GM18909 (cell line): ENCODE measurements at regions not wholly inside any gene's neighbourhood (a gene's known extent, or its start where the extent isn't known, plus 50 kb on each side); places are given as distances from the start of the nearest gene placed in this dataset.

ENCODE experiments used
- ATAC-seq: cut with Tn5 transposase; IDR thresholded peaks from one replicate; pipeline ENCODE4 v1.9.1; 2021; ENCODE audit warnings: mild to moderate bottlenecking; ENCODE audit not compliant: unreplicated experiment, poor library complexity

DNA sequence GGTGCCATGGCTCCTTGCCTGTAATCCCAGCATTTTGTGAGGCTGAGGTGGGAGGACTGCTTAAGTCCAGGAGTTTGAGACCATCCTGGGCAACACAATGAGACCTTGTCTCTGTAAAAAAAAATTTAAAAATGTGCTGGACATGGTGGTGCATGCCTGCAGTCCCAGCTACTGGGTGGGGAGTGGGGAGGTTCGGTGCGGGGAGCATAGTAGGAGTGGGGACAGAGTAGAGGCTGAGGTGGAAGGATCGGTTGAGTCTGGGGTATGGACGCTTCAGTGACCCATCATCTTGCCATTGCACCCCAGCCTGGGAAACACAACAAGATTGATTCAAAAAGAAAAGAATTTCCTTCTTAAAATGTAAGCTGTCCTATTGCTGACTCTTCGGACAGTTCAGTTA lies 1490.0 kb upstream of the GBE1 start:
- ATAC-seq, result no peak

DNA sequence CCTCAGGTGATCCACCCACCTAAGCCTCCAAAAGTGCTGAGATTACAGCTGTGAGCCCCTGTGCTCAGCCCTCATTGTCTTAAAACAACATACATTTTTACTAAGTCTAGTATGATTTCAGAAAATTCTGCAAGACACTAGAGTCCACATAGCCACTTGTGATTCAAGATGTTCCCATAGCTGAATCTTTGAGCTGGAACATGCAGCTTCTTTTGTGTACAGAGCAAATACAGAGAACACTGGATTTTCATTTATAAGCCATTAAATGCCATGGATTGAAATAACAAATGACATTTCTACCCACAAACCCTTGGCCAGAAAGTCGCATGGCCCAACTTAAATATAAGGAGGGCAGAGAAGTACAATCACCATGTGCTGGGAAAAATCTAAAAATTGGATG lies 1489.2 kb upstream of the GBE1 start:
- no peak for ATAC-seq

DNA sequence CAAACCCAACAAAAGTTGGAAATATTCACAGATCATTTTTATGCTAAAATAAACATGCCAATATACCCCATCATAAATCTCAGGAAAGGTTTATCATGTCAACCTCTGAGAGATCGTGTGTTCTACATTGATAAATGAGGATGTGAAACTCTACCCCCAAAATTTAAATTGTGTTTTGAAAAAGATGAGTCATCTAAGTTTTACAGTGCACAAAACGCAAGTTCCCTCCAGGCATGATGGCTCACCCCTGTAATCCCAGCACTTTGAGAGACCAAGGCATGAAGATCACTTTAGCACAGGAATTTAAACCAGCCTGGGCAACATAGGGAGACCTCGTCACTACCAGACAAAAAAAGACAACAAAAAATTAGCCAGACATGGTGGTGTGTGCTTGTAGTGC lies 1487.0 kb upstream of the GBE1 start:
- peak; percentile 70 for ATAC-seq

DNA sequence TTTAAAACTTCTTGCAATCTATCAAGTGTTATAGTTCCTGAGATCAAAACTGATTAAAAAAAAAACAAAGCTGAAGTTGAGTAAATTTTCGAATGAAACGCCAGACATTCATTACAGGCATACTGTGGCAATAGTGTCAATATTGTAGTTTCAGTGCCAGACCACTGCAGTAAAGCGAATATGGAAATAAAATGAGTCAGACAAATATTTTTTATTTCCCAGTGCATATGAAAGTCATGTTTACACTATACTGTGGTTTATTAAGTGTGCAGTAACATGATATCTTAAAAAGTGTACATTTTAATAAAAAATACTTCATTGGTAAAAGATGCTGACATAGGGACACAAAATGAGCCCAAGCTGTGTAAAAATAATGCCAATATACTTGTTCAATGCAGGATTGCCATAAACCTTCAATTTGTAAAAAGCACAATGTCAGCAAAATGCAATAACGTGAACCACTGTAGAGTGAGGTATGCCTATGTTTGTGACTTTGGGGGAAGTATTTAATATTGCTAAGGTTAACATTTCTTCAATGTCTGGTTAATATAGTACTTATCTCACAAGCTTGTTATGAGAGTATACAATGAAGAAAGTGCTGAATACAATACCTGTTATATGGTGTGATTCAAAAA lies 1473.9 kb upstream of the GBE1 start:
- ATAC-seq, result no peak

DNA sequence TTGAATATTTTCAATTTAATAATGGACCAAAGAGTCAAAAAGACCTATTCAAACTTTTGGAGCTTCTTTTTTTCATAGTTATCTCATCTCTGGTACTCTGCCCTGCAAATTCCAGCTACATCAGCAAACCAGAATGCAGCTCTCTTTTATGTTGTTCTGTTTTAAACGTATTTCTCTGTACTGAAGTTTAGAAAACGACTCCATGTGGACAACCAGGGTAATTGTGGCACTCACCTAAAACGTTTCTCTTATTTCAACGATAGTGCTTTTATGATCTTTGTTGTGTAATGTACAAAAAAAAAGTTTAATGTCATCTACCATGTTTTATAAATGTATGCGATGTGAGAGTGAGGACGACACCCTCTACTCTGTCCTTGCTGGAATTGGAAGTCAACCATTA lies 1472.3 kb upstream of the GBE1 start:
- ATAC-seq, result no peak

DNA sequence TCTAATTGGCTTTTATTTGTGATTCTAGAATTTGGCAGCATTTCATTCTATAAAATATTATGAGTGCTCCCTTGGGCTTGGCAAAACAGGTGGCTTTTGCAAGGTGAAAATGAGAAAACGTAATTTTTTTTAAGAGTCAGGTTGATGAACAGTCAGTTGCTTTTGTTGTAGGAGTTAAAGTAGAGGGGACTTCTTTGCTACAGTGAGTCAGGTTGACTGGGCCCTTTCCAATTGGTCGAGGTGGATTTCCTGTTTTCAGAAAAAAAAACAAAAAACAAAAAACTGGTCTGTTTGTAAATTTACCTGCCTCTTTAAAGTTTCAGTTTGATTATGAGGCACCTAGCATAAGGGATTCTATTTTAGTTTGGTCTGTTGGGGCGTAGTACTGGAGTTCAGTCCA lies 1469.4 kb upstream of the GBE1 start:
- no peak for ATAC-seq

DNA sequence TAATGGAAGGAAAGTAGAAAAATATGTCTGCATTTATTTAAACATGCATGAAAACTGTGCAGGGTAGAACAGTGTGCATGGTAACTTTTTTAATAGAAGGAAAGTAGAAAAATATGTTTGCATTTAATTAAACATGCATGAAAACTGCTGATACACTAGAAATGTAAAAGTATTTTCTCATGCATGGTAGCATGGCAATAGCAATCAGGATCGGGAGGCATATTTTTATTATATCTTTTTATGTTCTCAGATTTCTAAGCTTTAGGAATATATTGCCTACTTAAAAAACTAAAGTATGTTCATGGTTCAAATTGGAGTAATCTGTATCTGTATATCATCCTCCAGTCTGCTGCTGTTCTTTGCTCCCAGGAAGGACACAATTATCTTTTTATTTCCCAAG lies 1468.9 kb upstream of the GBE1 start:
- ATAC-seq, result no peak

DNA sequence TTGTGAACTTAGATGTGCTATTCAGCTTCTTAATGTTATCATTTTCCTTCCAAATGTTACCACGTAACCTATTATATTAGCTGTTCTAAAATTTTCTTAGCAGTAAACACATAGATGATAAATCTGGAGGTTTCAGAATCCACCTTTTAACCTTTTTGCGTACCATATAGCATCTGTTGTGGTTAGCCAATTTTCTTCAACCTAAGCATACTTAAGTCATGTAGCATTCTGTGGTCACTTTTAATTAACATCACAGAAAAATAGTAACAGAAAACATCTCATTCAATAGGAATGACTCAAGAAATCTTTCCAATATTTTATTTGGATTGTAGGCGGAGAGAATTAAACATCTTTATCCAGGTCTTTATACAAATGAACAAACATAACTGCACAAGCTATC lies 1465.3 kb upstream of the GBE1 start:
- no peak for ATAC-seq

DNA sequence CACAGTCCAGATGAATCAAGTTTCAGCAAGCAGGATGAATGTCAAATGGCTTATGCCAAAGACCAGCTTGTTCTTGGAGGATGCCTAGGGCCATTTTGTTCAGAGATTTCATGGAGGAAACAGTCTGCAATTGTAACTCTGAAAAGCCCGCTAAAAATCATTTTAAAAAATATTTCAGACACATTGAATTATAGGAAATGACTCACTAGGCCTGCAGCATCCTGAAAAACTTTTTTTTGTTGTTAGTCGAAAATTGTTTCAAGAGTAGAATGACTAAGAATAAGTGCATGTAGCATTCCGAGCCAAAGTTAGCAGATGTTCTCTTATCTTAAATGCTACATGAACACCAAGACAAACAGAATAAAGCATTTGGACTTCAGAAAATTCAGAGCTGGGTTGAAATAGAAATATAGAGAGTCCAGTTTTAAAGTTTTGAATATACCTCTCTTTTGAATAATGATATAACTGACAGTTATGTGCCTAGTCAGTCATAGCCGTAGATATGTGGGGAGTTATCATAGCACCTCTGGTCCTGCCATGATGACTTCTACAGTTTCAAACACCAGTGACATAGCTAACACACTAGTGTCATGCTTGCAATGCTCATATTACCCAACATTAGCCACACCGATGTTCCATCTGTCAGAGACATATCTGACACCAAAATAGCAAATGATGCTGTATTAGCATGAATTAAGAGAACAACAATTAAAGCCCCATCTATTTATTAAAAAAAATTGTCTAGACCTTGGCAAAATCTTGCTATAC lies 1462.8 kb upstream of the GBE1 start:
- no peak for ATAC-seq

DNA sequence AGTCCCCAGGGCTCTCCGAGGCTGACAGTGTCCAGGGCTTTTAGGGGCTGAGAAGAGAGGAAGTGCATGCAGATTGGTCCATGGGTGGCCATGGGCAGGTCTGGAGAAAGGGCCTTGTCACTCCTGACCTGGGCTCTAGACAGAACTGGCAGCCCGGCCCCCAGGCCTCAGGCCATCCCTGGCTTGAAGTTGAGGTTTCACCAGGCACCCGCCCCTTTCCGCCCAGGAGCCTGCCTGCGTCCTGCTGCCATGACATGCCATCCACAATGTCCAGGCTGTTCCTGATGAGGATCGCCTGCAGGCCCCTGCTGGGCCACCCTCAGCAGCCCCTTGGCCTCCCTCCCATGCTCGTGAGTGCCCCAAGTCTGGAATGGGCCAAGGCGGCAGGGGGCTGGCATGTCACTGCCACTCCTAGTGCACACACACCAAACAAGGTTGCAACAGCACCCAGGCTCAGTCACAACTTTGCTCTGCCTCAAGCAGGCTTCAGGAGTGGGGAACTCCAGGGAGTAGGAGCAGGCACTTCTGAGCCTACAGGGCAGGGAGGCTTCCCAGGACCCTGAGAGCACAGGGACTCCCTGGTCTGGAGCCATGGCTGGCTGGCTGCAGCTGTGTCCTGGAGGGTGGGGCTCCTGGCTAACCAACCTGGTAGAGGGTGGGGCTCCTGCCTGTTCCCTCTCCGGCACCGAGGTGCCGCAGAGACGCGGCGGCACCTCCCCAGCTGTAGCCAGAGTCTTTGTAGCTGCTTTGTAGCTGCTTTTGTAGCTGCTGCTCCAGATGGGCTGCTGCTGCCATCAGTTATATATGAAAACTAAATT lies 1457.1 kb upstream of the GBE1 start:
- peak; percentile 37 for ATAC-seq

DNA sequence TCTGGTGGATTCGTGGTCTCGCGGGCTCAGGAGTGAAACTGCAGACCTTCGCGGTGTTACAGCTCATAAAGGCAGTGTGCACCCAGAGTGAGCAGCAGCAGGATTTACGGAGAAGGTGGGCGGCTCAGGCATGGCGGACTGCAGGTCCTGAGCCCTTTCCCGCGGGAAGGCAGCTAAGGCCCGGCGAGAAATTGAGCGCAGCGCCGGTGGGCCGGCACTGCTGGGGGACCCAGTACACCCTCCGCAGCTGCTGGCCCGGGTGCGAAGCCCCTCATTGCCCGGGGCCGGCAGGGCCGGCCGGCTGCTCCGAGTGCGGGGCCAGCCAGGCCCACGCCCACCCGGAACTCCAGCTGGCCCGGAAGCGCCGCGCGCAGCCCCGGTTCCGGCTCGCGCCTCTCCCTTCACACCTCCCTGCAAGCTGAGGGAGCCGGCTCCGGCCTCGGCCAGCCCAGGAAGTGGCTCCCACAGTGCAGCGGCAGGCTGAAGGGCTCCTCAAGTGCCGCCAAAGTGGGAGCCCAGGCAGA lies 1456.2 kb upstream of the GBE1 start:
- peak; percentile 43 for ATAC-seq

DNA sequence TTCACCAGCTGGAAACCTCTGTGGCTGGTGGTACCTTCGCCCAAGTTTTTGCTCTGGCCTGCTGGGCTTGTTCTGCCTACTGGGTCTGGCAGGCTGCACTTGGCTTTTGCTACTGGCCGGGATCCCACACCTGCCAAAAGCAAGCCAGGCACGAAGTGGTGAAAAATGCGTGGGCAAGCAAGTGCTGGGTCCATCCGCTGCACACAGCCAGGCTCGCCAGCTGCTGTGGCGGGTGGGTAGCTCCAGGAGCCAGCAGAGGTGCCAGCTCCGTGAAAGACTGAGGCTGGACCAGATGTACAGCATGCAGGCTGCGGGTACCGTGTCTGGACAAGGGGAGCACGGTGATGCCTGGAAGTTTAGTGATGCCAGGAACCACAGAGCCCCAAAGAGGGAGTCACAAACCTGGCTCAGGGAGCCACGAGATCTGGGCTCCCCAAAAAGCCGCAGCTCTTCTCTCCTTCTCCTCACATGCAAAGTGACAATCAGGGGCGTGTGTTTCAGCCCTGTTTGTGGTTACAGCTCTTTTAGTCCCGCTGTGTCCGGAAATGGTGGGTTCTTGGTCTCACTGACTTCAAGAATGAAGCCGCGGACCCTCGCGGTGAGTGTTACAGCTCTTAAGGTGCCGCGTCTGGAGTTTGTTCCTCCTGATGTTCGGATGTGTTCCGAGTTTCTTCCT lies 1455.6 kb upstream of the GBE1 start:
- peak; percentile 64 for ATAC-seq

DNA sequence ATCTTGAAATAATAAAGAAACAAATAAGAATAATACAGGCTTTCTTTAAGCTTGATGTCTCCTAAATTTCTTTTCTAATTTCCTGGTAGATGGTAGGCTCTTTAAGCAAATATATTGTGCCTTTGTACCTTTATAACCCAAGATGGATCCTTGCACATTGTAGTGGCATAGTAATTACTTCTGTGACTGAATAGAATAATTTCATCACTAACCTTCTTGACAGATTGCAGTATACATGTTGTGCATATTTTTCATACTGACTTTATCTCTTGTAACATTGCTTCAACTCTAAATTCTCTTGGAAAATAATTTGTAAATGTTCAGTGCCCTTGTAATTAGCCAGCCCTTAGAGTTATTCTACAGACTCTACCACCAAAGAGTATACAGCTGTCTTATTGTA lies 1433.8 kb upstream of the GBE1 start:
- ATAC-seq, result no peak

DNA sequence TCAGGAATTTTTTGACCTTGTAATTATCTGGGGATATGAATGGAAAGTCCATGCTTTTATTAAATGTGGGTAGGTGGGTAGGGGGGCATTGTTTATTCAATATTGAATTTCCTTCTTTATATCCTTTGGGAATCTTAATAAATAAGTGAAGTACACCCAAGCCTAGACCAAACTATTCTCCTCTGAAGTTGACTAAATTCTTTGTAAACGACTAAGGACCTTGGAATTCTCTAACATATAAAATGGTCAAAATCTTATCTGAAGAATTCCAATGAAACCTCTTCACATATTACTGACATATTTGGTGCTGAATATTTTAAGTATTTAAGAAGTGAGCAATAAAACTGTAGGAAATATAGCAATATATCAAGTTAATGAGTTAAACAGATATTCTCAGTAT lies 1432.1 kb upstream of the GBE1 start:
- no peak for ATAC-seq

DNA sequence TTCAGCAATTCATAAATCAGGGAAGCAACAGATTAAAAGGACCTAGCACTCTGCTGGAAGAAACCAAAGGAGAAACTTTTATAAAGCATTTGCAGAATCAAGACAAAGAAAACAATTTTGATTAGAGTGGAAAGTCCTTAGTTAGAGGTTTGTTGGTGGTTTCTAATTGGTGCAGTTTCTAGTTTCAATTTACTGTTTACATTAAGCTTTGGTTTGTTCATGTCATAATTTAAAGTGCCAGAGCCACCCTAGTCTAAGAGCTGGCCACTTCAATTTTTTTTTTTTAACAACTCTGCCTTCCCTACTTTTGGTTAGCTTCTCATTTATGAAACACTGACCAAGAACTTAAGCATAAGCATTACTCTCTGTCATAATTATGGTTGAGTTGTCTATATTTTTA lies 1428.2 kb upstream of the GBE1 start:
- no peak for ATAC-seq

DNA sequence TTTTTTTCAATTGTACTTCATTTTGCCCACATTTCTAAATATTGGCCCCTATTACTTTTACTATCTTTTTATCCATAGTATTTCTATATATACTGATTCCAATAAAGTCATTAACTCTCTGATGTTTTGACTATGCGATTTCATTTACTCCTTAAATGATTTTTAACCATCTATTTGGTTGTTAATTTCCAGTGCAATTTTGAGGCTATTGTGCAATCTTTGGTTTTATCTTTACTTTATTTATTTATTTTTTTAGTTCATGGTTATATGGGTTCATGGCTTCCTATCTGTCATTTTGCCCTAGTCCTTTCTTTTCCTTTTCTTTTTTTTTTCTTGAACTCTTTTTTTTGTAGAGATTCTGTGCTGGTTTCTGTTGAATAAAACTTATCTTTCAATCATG lies 1408.0 kb upstream of the GBE1 start:
- ATAC-seq, result no peak

DNA sequence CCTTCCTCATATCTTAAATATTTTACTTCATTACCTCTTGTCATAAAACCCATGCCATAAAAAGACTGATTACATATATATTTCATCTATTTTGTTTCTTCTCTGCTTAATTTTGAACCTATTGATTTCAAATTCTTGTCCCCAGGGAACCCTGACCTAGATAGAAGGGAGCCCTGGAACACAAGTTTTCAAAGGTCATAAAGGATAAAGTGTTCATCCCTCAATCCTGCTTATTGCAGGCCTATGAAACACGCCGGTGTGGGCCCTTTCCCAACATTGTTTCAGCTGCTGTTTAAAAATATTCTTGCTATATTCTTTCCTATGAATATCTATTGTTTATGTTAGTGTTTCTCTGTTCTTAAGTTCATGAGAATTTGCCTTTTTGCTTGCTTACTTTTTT lies 1389.5 kb upstream of the GBE1 start:
- no peak for ATAC-seq

DNA sequence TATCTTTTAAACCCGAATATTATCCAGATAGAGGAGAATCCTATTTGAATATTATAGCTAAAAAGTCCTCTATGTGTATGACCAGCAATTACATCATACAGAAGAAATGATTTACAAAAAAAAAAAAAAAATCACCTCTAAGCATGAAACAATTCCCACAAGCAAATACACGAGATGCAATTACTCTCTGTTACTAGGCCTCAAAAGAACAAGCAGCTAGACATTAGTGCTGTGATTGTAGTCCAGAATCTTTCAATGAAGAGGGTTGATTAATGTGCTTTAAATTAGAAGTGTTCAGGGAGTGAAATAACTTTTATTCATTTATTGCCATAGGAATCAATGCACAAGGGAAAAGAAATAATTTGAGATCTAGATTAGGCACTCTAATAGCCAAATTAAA lies 1379.5 kb upstream of the GBE1 start:
- ATAC-seq, result no peak

DNA sequence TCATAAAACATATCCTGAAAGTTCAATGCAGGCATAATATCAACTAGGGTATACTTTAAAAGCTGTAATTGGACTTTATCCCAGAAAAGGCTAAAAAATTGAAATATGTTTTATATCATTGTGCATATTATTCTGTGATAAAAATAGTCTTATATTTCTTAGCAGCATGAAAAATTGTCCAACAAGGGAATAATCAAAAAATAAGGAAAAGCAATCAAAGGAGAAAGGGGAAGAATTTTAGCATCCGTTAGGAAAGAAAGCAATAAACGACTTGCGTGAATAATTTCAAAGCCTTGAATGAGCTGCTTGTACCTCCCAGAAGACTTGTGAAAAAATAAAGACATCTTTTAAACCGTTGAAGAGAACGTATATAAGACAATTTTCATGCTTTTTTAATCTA lies 1369.8 kb upstream of the GBE1 start:
- ATAC-seq, result no peak

DNA sequence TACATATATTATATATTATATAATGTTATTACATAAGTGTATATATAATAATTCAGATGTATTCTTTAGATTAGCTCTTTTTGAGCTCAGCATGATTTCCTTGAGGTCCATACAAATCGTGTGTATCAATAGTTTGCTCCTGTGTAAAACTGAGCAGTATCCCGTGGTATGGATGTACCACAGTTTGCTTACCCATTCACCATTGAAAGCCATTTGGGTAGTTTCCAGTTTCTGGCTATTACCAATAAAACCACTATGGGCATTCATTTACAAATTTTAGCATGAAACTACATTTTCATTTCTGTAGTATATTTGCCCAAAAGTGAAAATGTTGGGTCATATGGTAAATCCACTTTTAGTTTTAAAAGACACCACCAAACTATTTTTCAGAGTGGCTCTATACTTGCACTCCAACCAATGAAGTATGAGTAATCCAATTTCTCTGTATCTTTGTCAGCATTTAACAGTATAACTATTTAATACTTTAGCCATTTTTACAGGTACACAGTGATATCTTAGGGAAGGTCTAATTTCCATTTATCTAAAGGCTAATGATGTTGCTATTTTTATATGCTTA lies 1361.4 kb upstream of the GBE1 start:
- no peak for ATAC-seq
